Mucosa of gallbladder (tissue), 1 donor: ENCODE measurements at regions not wholly inside any gene's neighbourhood (a gene's known extent, or its start where the extent isn't known, plus 50 kb on each side); places are given as distances from the start of the nearest gene placed in this dataset.
A peak's percentile ranks its signal among the peaks of the same experiment; 100 is the strongest.
"Not testable (repeated sequence)": the region's sequence is repeated elsewhere in the genome, so short reads cannot be mapped to it uniquely, and the experiment has no call there.

ENCODE experiments used
- DNase-seq: peaks from one replicate; pipeline ENCODE4 v3.0.0-alpha.2; 2020; ENCODE audit warnings: low spot score
- donor health status: DM: no; HTN: no; CAD: no.

- not testable (repeated sequence) for DNase-seq
These were observed 139.8 kb upstream of the ERV3-1 start for GRCh38 chr7:65146118-65146914.

DNA sequence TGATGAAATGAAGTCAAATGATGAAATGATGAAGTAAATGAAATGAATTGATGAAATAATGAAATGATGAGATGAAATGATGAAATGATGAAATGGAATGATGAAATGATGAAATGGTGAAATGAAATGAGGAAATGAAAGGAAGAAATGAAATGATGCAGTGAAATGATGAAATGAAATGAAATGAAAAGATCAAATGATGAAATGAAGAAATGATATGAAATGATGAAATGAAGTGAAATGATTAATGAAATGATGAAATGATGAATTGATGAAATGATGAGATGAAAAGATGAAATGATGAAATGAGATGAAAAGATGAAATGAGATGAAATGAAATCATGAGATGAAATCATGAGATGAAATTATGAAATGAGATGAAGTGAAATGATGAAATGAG lies 139.2 kb upstream of the ERV3-1 start:
- not testable (repeated sequence) for DNase-seq

- not testable (repeated sequence) for DNase-seq
These were observed 138.5 kb upstream of the ERV3-1 start for GRCh38 chr7:65145008-65145407.

- not testable (repeated sequence) for DNase-seq
These were observed 138.1 kb upstream of the ERV3-1 start for GRCh38 chr7:65144557-65144956.

GRCh38 chr7:65144119-65144518 lies 137.6 kb upstream of the ERV3-1 start:
- not testable (repeated sequence) for DNase-seq

DNA sequence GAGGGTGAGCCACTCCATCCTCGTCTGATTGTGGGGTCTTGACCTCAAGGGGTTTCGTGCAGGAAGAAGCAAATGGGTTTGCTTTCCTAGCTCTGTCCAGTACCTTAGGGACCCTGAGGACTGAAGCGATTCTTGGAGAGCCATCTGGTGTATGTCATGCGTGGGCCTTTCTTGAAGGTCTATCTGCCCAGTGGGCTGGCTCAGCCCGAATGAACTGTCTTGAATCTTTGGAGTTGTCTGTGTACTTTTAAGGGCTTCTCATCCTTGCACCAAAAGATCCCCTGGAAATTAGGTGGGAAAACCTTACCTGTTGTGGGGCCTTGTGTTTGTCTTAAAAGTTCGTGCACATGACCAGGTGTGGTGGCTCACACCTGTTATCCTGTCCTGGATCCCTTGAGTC lies 135.4 kb upstream of the ERV3-1 start:
- DNase-seq = not testable (repeated sequence)

- not testable (repeated sequence) for DNase-seq
These were observed 134.9 kb upstream of the ERV3-1 start for GRCh38 chr7:65141405-65141778.

GRCh38 chr7:65140543-65141404 lies 134.3 kb upstream of the ERV3-1 start:
- not testable (repeated sequence) for DNase-seq

DNA sequence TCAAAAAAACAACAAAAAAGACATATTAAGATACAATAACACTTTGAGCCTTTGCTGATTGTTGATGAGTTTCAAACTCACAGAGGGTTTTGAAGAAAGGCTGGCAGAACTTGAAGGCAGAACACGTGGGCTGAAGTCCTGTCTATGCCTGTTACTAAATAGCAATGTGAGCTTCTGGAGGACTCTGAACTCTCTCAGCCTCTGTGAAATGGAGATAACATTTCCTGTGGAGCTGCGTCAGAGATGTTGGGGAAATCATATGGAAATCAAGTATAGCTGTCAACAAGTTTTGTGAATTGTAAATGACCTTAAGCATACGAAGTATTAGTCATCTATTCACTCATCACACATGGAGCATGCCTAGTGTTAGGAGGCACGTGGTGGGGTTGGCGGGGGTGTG lies 130.4 kb upstream of the ERV3-1 start:
- DNase-seq = not testable (repeated sequence)

- not testable (repeated sequence) for DNase-seq
These were observed 126.6 kb upstream of the ERV3-1 start for GRCh38 chr7:65133087-65133486.

- not testable (repeated sequence) for DNase-seq
These were observed 125.8 kb upstream of the ERV3-1 start for GRCh38 chr7:65132256-65132655.

DNA sequence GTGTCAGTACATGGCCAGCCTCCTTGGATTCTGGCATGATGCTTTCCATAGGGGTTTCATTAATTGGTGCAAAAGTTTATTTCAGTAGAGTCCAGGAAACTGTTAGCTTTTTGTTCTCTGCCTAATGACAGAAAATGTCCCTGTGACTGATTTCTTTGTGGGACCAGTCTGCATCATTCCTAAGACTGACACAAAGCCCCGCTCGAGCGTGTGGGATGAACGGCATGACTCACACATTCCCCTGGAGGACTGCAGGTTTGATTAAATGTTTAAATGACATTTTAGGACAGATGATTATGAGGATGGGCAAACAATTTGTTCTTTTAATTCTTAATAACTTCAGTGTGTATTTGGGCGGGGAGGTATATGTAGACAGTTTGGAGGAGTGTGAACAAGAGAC lies 120.9 kb upstream of the ERV3-1 start:
- DNase-seq = not testable (repeated sequence)

GRCh38 chr7:65124600-65124999 lies 118.1 kb upstream of the ERV3-1 start:
- DNase-seq = not testable (repeated sequence)

DNA sequence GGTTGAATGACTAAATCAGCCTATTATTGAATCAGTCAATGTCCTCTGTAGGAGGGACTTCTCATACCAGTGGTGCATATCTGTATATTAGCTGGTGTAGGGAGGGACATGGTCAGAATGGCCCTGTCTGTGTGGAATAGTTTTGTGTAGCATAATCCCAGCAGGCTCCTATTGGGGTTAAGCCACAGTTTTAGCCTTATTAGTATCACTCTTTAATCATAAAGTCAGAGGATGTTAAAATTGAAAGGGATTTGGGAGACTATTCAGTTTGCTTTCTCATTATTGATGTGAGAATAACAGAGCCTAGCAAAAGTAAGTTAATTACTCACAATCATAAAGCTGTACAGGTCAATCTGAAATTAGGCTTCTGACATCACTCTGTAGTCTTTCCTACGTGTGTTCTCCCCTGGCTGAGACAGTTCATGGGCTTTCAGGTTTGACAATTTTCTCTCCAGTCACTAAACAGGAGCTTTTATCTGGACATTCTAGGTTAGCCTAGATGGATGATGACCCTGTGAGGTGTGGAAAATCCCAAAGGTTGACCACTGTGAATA lies 99.2 kb upstream of the ERV3-1 start:
- not testable (repeated sequence) for DNase-seq

DNA sequence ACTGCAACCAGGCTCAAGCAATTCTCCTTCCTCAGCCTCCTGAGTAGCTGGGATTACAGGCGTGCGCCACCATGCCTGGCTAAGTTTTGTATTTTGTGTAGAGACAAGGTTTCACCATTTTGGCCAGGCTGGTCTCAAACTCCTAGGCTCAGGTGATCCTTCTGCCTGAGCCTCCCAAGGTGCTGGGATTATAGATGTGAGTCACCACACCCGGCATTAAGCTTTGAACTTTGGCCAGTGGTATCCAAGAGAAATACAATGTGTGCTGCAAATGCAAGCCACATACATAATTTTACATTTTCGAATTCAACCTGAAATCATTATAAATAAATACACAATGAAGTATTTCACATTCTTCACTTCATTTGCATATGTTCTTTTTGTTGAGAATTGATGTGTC lies 94.0 kb upstream of the ERV3-1 start:
- not testable (repeated sequence) for DNase-seq

GRCh38 chr7:65081669-65082055 lies 75.2 kb upstream of the ERV3-1 start:
- DNase-seq = not testable (repeated sequence)

DNA sequence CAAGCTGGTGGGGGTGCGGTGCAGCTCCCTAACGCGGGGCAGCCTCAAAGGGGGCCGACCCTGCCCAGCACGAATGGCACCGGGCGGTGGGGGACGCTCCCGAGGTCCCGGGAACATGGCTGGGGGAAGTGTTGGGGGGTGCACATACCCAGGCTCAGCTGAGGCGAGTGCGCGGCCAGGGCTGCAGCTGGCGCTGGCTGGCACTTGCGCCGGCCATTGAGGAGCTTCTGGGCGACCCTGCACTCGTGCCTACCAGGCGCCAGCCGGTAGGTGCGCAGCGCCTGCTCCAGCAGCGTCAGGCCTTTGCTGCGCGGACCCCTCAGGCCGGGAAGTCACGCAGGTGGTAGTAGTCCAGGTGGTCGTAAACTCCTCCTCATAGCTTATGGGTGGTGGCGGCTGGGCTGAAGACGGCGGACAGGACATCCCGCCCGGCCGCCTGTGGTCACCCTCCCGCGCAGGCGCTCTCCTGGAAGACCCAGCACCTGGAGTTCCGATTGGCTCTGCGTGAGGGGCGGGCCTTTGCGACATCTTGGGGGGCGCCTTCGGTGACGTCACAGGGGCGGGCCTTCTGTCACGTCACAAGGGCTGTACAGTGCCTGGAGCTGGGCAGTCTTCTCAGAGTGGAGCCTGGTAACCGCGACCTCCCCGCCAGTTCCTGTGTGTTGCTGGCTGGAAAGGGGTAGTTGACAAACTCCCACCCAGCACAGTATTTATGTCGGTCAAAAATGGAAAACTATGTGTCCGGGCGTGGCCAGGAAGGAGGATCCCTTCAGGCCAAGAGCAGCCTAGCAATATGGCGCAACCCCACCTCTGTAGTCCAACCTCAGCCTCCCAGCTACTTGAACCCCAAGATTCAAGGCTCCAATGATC lies 74.5 kb upstream of the ERV3-1 start:
- peak; percentile 97 for DNase-seq

DNA sequence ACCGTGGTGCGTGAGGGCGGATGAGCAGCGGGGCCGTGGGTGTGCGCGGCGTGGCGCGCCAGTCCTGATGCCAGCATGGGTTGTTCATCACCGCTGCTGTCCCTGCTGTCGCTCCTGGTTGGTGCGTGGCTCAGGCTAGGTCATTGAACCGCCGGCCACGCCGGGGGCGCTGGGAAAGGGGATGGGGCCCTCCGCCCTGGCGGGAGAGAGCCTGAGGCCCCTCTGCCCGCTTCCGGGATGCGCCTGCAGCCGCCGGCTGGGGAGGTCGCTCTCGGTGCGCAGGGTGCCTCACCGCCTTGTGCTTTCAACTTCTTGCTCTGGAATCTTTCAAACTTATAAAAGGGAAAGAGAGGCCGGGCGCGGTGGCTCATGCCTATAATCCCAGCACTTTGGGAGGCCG lies 68.5 kb upstream of the ERV3-1 start:
- DNase-seq = not testable (repeated sequence)

GRCh38 chr7:65073160-65073559 lies 66.7 kb upstream of the ERV3-1 start:
- not testable (repeated sequence) for DNase-seq

GRCh38 chr7:65071854-65072431 lies 65.5 kb upstream of the ERV3-1 start:
- DNase-seq = not testable (repeated sequence)

DNA sequence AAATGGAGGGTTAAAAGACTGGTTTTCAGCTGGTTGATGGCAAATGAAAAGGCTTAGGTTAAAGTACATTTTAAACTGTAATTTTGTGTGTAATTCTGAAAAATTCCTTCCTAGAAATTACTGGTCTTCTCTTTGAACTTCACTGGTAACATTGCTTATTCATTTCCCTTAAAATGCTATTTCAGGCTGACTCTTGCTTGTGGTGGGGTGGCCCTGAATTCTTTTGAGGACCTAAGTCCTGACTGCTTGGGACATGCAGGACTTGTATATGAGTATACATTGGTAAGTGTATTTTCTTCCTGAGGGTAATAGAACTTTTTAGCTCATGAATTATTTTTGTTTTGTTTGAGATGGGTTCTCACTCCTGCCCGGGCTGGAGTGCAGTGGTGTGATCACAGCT lies 63.0 kb upstream of the ERV3-1 start:
- not testable (repeated sequence) for DNase-seq
